HG03520 (cell line): ENCODE measurements at regions not wholly inside any gene's neighbourhood (a gene's known extent, or its start where the extent isn't known, plus 50 kb on each side); places are given as distances from the start of the nearest gene placed in this dataset.

Experiments used
- ATAC-seq: cut with Tn5 transposase; IDR thresholded peaks from one replicate; pipeline ENCODE4 v1.9.1; 2021; ENCODE audit warnings: mild to moderate bottlenecking, moderate library complexity; ENCODE audit not compliant: unreplicated experiment

- ATAC-seq: no peak
Observed at GRCh38 chr3:124563376-124563775, 166.9 kb upstream of the UMPS start.

- no peak for ATAC-seq
Observed at GRCh38 chr3:124565013-124565412, 165.2 kb upstream of the UMPS start.

GRCh38 chr3:124565551-124565950 is 164.7 kb upstream of the UMPS start:
- no peak for ATAC-seq

GRCh38 chr3:124566701-124567100 is 163.6 kb upstream of the UMPS start:
- no peak for ATAC-seq

GRCh38 chr3:124567179-124567578 is 163.1 kb upstream of the UMPS start:
- ATAC-seq: no peak

GRCh38 chr3:124569761-124570160 is 160.5 kb upstream of the UMPS start:
- ATAC-seq: no peak

GRCh38 chr3:124570232-124570631 is 160.0 kb upstream of the UMPS start:
- no peak for ATAC-seq

- ATAC-seq: no peak
Observed at GRCh38 chr3:124572851-124573405, 157.3 kb upstream of the UMPS start.

GRCh38 chr3:124574012-124574411 is 156.2 kb upstream of the UMPS start:
- no peak for ATAC-seq

- ATAC-seq: no peak
Observed at GRCh38 chr3:124576565-124577493, 153.4 kb upstream of the UMPS start.

GRCh38 chr3:124577494-124578167 is 152.6 kb upstream of the UMPS start:
- no peak for ATAC-seq

- ATAC-seq: no peak
Observed at GRCh38 chr3:124579641-124580040, 150.6 kb upstream of the UMPS start.

GRCh38 chr3:124582196-124582595 is 148.1 kb upstream of the UMPS start:
- no peak for ATAC-seq

- ATAC-seq: no peak
Observed at GRCh38 chr3:124582621-124583395, 147.4 kb upstream of the UMPS start.

- ATAC-seq: no peak
Observed at GRCh38 chr3:124584245-124584551, 146.1 kb upstream of the UMPS start.

- ATAC-seq: no peak
Observed at GRCh38 chr3:124584552-124585391, 145.5 kb upstream of the UMPS start.

GRCh38 chr3:124586126-124587052 is 143.9 kb upstream of the UMPS start:
- ATAC-seq: no peak

- ATAC-seq: no peak
Observed at GRCh38 chr3:124587053-124587408, 143.2 kb upstream of the UMPS start.

- ATAC-seq: no peak
Observed at GRCh38 chr3:124588036-124588435, 142.2 kb upstream of the UMPS start.
